GM21619 (cell line): ENCODE measurements at regions not wholly inside any gene's neighbourhood (a gene's known extent, or its start where the extent isn't known, plus 50 kb on each side); places are given as distances from the start of the nearest gene placed in this dataset.

Experiments used
- ATAC-seq: cut with Tn5 transposase; IDR thresholded peaks from one replicate; pipeline ENCODE4 v1.9.1; 2021; ENCODE audit not compliant: unreplicated experiment

GRCh38 chr10:131784363-131785120 lies 116.3 kb upstream of the PPP2R2D start:
- ATAC-seq: no peak

GRCh38 chr10:131785121-131785460 lies 115.7 kb upstream of the PPP2R2D start:
- ATAC-seq: no peak

GRCh38 chr10:131786756-131787605 lies 113.8 kb upstream of the PPP2R2D start:
- ATAC-seq: no peak

GRCh38 chr10:131787961-131788360 lies 112.8 kb upstream of the PPP2R2D start:
- ATAC-seq: no peak

- no peak for ATAC-seq
Measured at GRCh38 chr10:131788386-131788785, 112.4 kb upstream of the PPP2R2D start.

GRCh38 chr10:131789516-131789915 lies 111.3 kb upstream of the PPP2R2D start:
- ATAC-seq: no peak

GRCh38 chr10:131790021-131790420 lies 110.8 kb upstream of the PPP2R2D start:
- no peak for ATAC-seq

GRCh38 chr10:131792011-131792651 lies 108.7 kb upstream of the PPP2R2D start:
- ATAC-seq: no peak

- no peak for ATAC-seq
Measured at GRCh38 chr10:131792809-131793208, 108.0 kb upstream of the PPP2R2D start.

GRCh38 chr10:131795761-131796160 lies 105.0 kb upstream of the PPP2R2D start:
- no peak for ATAC-seq

GRCh38 chr10:131797626-131798025 lies 103.2 kb upstream of the PPP2R2D start:
- ATAC-seq: no peak

GRCh38 chr10:131799429-131799828 lies 101.4 kb upstream of the PPP2R2D start:
- no peak for ATAC-seq

- no peak for ATAC-seq
Measured at GRCh38 chr10:131802156-131802915, 98.5 kb upstream of the PPP2R2D start.

GRCh38 chr10:131802996-131803395 lies 97.8 kb upstream of the PPP2R2D start:
- ATAC-seq: no peak

GRCh38 chr10:131803860-131804425 lies 96.9 kb upstream of the PPP2R2D start:
- no peak for ATAC-seq

GRCh38 chr10:131804551-131805295 lies 96.1 kb upstream of the PPP2R2D start:
- ATAC-seq: no peak

GRCh38 chr10:131805696-131806095 lies 95.1 kb upstream of the PPP2R2D start:
- no peak for ATAC-seq

- no peak for ATAC-seq
Measured at GRCh38 chr10:131806146-131806545, 94.7 kb upstream of the PPP2R2D start.

- no peak for ATAC-seq
Measured at GRCh38 chr10:131806646-131807317, 94.0 kb upstream of the PPP2R2D start.
